T-helper 17 cell (primary cell): ENCODE measurements at regions not wholly inside any gene's neighbourhood (a gene's known extent, or its start where the extent isn't known, plus 50 kb on each side); places are given as distances from the start of the nearest gene placed in this dataset.
"Not testable (repeated sequence)": the region's sequence is repeated elsewhere in the genome, so short reads cannot be mapped to it uniquely, and the experiment has no call there.

Experiments used
- ATAC-seq: fragments of 150-1000 bp; cut with Tn5 transposase; 2 replicates; pipeline ENCODE4 v1.10.0; 2021; ENCODE audit warnings: mild to moderate bottlenecking, moderate library complexity
- DNase-seq, 3 donors: peaks; one replicate each; pipeline versions ENCODE4 v3.0.0 to v3.0.0-alpha.2; 2020 to 2021
- H3K9me3 ChIP-seq: one replicate; pipeline ENCODE4 v1.7.0; 2013; ENCODE audit warnings: low read length, mild to moderate bottlenecking; ENCODE audit not compliant: control insufficient read depth, poor library complexity, severe bottlenecking
- H3K27ac Mint-ChIP-seq: one replicate; pipeline ENCODE4 v1.8.0; 2022; ENCODE audit warnings: mild to moderate bottlenecking, moderate library complexity, mixed read lengths
- H3K27me3 Mint-ChIP-seq: one replicate; pipeline ENCODE4 v1.8.0; 2022; ENCODE audit warnings: mixed read lengths
- H3K36me3 Mint-ChIP-seq: one replicate; pipeline ENCODE4 v1.8.0; 2022; ENCODE audit warnings: low read depth, mixed read lengths
- H3K4me1 Mint-ChIP-seq: one replicate; pipeline ENCODE4 v1.8.0; 2022; ENCODE audit warnings: mild to moderate bottlenecking, mixed read lengths
- H3K4me3 Mint-ChIP-seq: one replicate; pipeline ENCODE4 v1.8.0; 2022; ENCODE audit warnings: mild to moderate bottlenecking, moderate library complexity, mixed read lengths

- DNase-seq (no peak), ATAC-seq (no peak)
- Mint-ChIP-seq H3K36me3 (no peaks in the 10 kb centered on the region), H3K4me3 (no peak overlapping the region), H3K27ac (no peak overlapping the region), H3K4me1 (no peaks in the 10 kb centered on the region), H3K27me3 (no peaks in the 10 kb centered on the region)
- H3K9me3 ChIP-seq: no peaks in the 10 kb centered on the region
Observed at GRCh38 chr4:95898226-95898625, 58.3 kb downstream of the PDHA2 start.

DNA sequence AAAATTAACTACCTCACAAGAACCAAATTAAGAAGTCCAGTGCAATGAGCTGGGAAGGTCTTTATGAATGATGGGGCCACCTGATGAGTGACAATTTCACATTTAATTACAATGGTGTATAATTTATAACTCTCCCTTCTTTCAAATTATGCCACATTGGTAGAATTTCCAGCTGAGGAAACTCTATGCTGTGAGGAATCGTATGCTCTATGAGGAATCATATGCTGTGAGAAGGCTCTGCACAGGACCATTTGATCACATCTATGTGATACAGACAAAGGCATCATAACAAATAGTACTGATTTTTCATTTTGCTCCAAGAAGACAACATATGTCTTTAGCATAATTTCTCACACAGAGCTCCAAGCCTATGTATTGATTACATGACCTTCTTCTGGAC lies 69.3 kb downstream of the PDHA2 start:
- Mint-ChIP-seq H3K27ac (no peak overlapping the region), H3K27me3 (no peaks in the 10 kb centered on the region), H3K36me3 (no peaks in the 10 kb centered on the region), H3K4me3 (no peak overlapping the region), H3K4me1 (no peaks in the 10 kb centered on the region)
- no peaks in the 10 kb centered on the region for H3K9me3 ChIP-seq
- no peak for ATAC-seq
- DNase-seq: no peak

DNA sequence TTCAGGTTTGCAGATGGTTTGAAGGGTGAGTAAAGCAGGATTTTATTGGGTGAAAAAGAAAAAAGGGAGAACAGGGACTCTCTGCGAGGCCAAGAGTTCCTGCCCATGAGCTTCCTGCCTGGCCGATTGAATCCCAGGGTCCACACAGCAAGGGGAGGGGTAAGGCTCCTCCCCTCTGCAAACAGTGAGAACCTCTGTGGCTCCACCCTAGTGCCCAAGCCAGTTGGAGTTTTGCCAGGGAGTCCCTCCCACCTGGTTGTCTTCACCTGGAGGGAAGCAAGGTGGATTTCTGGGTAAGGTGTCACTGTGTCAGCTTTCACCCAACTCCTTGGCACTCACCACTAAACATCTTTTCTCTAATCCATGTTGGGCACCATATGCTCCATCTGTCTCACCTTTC lies 70.9 kb downstream of the PDHA2 start:
- ATAC-seq (no peak), DNase-seq (no peak)
- no peak overlapping the region for H3K27ac Mint-ChIP-seq
- H3K36me3 Mint-ChIP-seq: no peaks in the 10 kb centered on the region
- no peaks in the 10 kb centered on the region for H3K4me1 Mint-ChIP-seq
- no peaks in the 10 kb centered on the region for H3K27me3 Mint-ChIP-seq
- no peak overlapping the region for H3K4me3 Mint-ChIP-seq
- H3K9me3 ChIP-seq: no peaks in the 10 kb centered on the region

DNA sequence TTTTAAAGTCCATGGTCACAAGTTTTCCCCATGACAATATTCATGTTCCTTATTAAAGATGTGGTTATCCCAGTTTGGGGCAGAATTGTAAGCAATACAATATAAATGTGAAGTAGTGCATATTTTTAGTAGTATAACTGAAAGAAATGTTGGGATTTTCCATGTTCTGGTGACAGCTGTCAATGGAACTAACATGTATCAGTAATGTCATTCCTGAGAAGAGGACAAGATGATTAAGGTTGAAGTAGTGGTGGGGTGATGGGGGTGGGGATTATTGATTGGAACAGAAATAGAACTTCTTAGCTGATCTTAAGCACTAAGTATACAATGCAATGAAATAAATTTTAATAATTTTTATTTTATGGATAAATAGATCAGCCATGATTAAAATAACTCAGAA lies 81.6 kb downstream of the PDHA2 start:
- Mint-ChIP-seq H3K27ac (no peak overlapping the region), H3K36me3 (no peaks in the 10 kb centered on the region), H3K4me3 (no peak overlapping the region), H3K27me3 (no peaks in the 10 kb centered on the region), H3K4me1 (no peaks in the 10 kb centered on the region)
- no peaks in the 10 kb centered on the region for H3K9me3 ChIP-seq
- ATAC-seq (no peak), DNase-seq (no peak)

GRCh38 chr4:95929448-95930064 lies 89.7 kb downstream of the PDHA2 start:
- no peak for ATAC-seq
- no peaks in the 10 kb centered on the region for H3K27me3 Mint-ChIP-seq
- H3K27ac Mint-ChIP-seq: no peak overlapping the region
- no peak overlapping the region for H3K4me3 Mint-ChIP-seq
- no peaks in the 10 kb centered on the region for H3K36me3 Mint-ChIP-seq
- DNase-seq: no peak
- H3K4me1 Mint-ChIP-seq: no peaks in the 10 kb centered on the region
- no peaks in the 10 kb centered on the region for H3K9me3 ChIP-seq

DNA sequence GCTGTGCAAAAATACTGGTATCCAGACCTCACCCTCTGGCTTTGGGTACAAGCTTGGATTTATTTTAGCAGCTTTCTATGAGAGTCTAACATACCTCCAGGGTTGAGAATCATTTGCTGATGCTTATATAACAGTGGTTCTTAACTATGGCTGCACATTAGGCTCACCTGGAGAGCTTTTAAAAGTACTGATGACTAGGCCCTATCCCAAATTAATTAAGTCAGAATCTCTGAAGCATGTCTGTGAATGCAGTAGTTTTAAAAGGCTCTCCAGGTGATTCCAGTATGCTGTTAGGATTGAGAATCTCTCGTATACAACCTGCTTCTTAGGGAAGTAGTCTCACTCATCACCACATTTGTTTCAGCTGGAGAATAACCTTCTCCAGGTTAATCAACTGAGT lies 99.2 kb downstream of the PDHA2 start:
- Mint-ChIP-seq H3K27me3 (no peaks in the 10 kb centered on the region), H3K36me3 (no peaks in the 10 kb centered on the region), H3K4me3 (no peak overlapping the region), H3K4me1 (no peaks in the 10 kb centered on the region), H3K27ac (no peak overlapping the region)
- DNase-seq (no peak), ATAC-seq (no peak)
- H3K9me3 ChIP-seq: no peaks in the 10 kb centered on the region

GRCh38 chr4:95949136-95949765 lies 109.4 kb downstream of the PDHA2 start:
- DNase-seq (no peak), ATAC-seq (no peak)
- H3K27me3 Mint-ChIP-seq: no peaks in the 10 kb centered on the region
- no peak overlapping the region for H3K27ac Mint-ChIP-seq
- no peaks in the 10 kb centered on the region for H3K9me3 ChIP-seq
- H3K36me3 Mint-ChIP-seq: no peaks in the 10 kb centered on the region
- no peak overlapping the region for H3K4me3 Mint-ChIP-seq
- no peaks in the 10 kb centered on the region for H3K4me1 Mint-ChIP-seq

DNA sequence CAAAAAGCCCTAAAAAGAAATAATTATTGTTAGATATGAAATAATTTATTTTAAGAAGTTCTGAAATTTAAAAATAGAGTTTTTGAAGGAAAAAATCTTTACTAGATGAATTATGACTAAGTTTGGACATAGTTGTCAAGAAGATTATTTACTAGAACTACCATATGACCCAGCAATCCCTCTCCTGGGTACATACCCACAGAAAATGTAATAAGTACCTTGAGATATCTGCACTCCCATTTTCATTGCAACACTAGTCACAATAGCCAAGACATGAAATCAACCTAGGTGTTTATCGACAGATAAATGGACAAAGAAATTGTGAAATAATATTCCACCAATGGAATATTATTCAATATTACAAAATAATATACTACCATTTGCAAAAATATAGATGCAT lies 109.9 kb downstream of the PDHA2 start:
- no peaks in the 10 kb centered on the region for H3K9me3 ChIP-seq
- Mint-ChIP-seq H3K4me1 (no peaks in the 10 kb centered on the region), H3K27ac (no peak overlapping the region), H3K4me3 (no peak overlapping the region), H3K27me3 (no peaks in the 10 kb centered on the region), H3K36me3 (no peaks in the 10 kb centered on the region)
- ATAC-seq: no peak
- DNase-seq: no peak

DNA sequence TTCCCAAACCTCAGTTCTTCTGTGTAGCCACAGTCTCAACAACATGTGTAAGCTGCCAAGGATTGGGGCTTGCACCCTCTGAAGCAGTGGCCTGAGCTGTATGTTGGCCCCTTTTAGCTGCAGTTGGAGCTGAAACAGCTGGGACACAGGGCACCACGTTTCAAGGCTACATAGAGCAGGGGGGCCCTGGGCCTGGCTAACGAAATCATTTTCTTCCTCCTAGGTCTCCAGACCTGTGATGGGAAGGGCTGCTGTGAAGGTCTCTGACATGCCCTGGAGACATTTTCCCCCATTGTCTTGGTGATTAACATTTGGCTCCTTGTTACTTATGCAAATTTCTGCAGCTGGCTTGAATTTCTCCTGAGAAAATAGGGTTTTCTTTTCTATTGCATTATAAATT lies 112.6 kb downstream of the PDHA2 start:
- DNase-seq, H3K9me3 ChIP-seq, H3K4me1 Mint-ChIP-seq, ATAC-seq, H3K36me3 Mint-ChIP-seq, H3K27me3 Mint-ChIP-seq, H3K27ac Mint-ChIP-seq, H3K4me3 Mint-ChIP-seq: not testable (repeated sequence)

DNA sequence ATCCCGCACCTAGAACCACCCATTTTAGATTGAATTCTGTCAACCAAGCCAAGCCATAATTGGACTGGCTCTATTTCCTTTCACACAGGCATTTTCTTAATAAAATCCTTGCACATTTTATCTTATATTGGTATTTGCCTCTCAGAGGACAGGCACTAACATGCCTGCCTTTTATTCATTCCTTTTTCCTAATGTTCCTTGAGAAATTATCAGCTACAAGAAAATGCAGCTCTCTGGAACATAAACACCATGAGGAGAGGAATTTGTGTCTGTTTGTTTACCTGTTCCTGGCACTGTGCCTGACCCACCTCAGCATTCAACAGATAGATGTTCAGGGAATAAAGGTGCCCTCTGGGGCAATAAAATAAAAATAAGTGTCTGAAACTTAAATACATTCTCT lies 116.2 kb downstream of the PDHA2 start:
- no peak overlapping the region for H3K4me3 Mint-ChIP-seq
- H3K9me3 ChIP-seq: no peaks in the 10 kb centered on the region
- H3K27ac Mint-ChIP-seq: no peak overlapping the region
- H3K27me3 Mint-ChIP-seq: no peaks in the 10 kb centered on the region
- DNase-seq (no peak), ATAC-seq (no peak)
- H3K4me1 Mint-ChIP-seq: no peaks in the 10 kb centered on the region
- no peaks in the 10 kb centered on the region for H3K36me3 Mint-ChIP-seq

DNA sequence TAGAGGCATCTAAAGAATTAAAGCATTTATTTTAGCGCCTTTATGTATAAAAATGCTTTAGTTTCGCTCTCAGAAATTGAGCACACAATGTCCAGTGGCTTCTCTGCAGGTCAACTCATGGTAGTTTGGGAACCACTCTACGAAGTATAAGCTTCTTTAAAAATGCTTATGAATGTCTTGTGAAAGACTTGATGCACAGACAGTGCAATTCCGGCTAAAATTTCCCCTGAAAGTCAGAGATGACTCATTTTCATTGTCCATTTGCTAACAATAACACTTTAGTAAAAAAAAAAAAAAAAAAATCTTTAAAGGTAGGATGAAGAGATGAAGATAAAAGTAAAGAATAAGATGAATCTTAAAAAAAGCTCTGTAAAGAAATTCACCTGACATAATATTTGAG lies 117.2 kb downstream of the PDHA2 start:
- DNase-seq (no peak), ATAC-seq (no peak)
- no peak overlapping the region for H3K4me3 Mint-ChIP-seq
- no peaks in the 10 kb centered on the region for H3K4me1 Mint-ChIP-seq
- no peaks in the 10 kb centered on the region for H3K9me3 ChIP-seq
- no peaks in the 10 kb centered on the region for H3K27me3 Mint-ChIP-seq
- H3K36me3 Mint-ChIP-seq: no peaks in the 10 kb centered on the region
- H3K27ac Mint-ChIP-seq: no peak overlapping the region

GRCh38 chr4:95957759-95958158 lies 117.9 kb downstream of the PDHA2 start:
- DNase-seq: no peak
- Mint-ChIP-seq H3K4me3 (no peak overlapping the region), H3K27me3 (no peaks in the 10 kb centered on the region), H3K36me3 (no peaks in the 10 kb centered on the region), H3K27ac (no peak overlapping the region), H3K4me1 (no peaks in the 10 kb centered on the region)
- no peak for ATAC-seq
- H3K9me3 ChIP-seq: no peaks in the 10 kb centered on the region

DNA sequence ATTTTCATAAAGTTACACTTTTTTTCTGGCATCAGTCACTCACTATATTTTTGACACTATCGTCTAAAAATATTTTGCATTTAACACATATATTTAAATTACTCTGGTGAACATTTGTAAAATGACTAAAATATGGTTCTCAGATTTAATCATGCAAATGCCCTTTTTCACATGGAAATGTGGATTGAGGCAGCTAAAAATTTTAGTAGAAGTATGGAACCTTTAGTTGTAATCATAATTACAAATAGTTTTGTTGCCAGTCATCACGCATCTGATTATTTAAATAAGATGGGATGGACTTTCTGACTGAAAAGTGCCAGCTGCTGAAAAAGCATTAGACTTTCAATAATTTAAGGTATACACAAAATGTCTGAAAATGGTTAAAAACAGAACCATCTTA lies 119.3 kb downstream of the PDHA2 start:
- Mint-ChIP-seq H3K27ac (no peak overlapping the region), H3K4me3 (no peak overlapping the region), H3K36me3 (no peaks in the 10 kb centered on the region), H3K4me1 (no peaks in the 10 kb centered on the region), H3K27me3 (no peaks in the 10 kb centered on the region)
- H3K9me3 ChIP-seq: no peaks in the 10 kb centered on the region
- DNase-seq (no peak), ATAC-seq (no peak)

DNA sequence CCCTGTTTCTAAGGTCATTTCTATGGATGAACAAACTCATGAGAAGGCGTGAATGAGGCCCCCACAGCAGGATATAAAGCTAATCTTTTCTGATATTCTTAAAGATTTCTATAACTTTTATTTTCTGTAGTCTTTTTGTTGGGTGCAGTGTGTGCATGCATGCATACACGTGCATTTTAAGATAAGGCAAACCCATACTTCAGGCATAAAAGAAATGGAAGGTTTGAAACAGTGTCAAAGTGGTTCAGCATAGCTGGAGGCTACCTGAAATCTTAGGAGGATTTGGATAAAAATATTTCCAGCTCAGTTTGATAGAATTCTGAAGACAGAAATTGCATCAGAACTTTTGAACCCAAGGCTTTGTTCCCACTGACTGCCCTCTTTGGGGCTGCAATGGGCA lies 119.7 kb downstream of the PDHA2 start:
- DNase-seq (no peak), ATAC-seq (no peak)
- no peaks in the 10 kb centered on the region for H3K4me1 Mint-ChIP-seq
- no peaks in the 10 kb centered on the region for H3K27me3 Mint-ChIP-seq
- H3K27ac Mint-ChIP-seq: no peak overlapping the region
- no peaks in the 10 kb centered on the region for H3K36me3 Mint-ChIP-seq
- no peaks in the 10 kb centered on the region for H3K9me3 ChIP-seq
- H3K4me3 Mint-ChIP-seq: no peak overlapping the region
